Panc1 (cell line): ENCODE measurements at regions not wholly inside any gene's neighbourhood (a gene's known extent, or its start where the extent isn't known, plus 50 kb on each side); places are given as distances from the start of the nearest gene placed in this dataset.

Source experiments
- ATAC-seq: fragments of 200-7000 bp; cut with Tn5 transposase; 2 replicates; pipeline ENCODE4 v1.9.1; 2020; ENCODE audit warnings: mild to moderate bottlenecking, moderate library complexity
- BruUV-seq: library from RNA; stranded (reverse); fragments of 400-500 nt; replicated peaks from 2 replicates; lab custom pipeline; 2021; lab: Mats Ljungman, UMichigan
- CTCF ChIA-PET: fragments of 300-600 bp; sonication (Branson Sonifier 250); formaldehyde crosslinking; loops from one replicate; lab custom pipeline; 2022; ENCODE audit warnings: antibody characterized with exemption; lab: Charles Lee
- POLR2A ChIA-PET: fragments of 300-600 bp; sonication (Branson Sonifier 250); formaldehyde crosslinking; loops from one replicate; lab custom pipeline; 2022; ENCODE audit warnings: antibody characterized with exemption; lab: Charles Lee
- DNase-seq: peaks from one replicate; pipeline ENCODE4 v3.0.0-alpha.2; 2010; ENCODE audit warnings: low read depth, low spot score
- H3K27ac ChIP-seq: 2 replicates; pipeline ENCODE4 v1.5.1; 2011; ENCODE audit warnings: mild to moderate bottlenecking, low read length, inconsistent platforms
- H3K27me3 ChIP-seq: fragments of 200-500 bp; sonication (Bioruptor generic); 2 replicates; pipeline ENCODE4 v1.6.0; 2014; ENCODE audit warnings: low read length, inconsistent platforms; ENCODE audit not compliant: control insufficient read depth, insufficient read depth
- H3K36me3 ChIP-seq: fragments of 200-500 bp; sonication (Bioruptor generic); 2 replicates; pipeline ENCODE4 v1.5.1; 2014; ENCODE audit warnings: inconsistent platforms, mild to moderate bottlenecking, low read length, moderate library complexity; ENCODE audit not compliant: control insufficient read depth, insufficient read depth
- H3K4me1 ChIP-seq: 2 replicates; pipeline ENCODE4 v1.5.1; 2011; ENCODE audit warnings: inconsistent platforms, mild to moderate bottlenecking, low read length, moderate library complexity; ENCODE audit not compliant: control insufficient read depth, insufficient read depth
- H3K4me3 ChIP-seq, 2 experiments: 2 replicates each; pipeline ENCODE4 v1.5.1; 2011 to 2012; ENCODE audit warnings: low read depth in 2 of 2, low read length in 2 of 2, mild to moderate bottlenecking in 2 of 2, inconsistent platforms in 1 of 2, moderate library complexity in 1 of 2
- H3K9me3 ChIP-seq: fragments of 200-500 bp; sonication (Bioruptor generic); 2 replicates; pipeline ENCODE4 v1.5.1; 2014; ENCODE audit warnings: low read depth, mild to moderate bottlenecking, inconsistent platforms, low read length, moderate library complexity; ENCODE audit not compliant: control insufficient read depth, insufficient read depth
- CTCF ChIP-seq: fragments of 450-650 bp; IDR thresholded peaks from 2 replicates; pipeline ENCODE4 v1.5.1; 2017; ENCODE audit warnings: mild to moderate bottlenecking
- POLR2AphosphoS5 ChIP-seq: IDR thresholded peaks from 2 replicates; pipeline ENCODE4 v1.6.1; 2012; ENCODE audit warnings: mild to moderate bottlenecking, low read depth, low read length, moderate library complexity
- REST ChIP-seq, 2 experiments: IDR thresholded peaks; 2 replicates each; pipeline ENCODE4 v1.6.1; 2011 to 2012; ENCODE audit warnings: low read depth in 2 of 2, control low read depth in 1 of 2, low read length in 1 of 2, mild to moderate bottlenecking in 1 of 2, moderate library complexity in 1 of 2; ENCODE audit not compliant: insufficient read depth in 1 of 2
- SIN3A ChIP-seq: IDR thresholded peaks from 2 replicates; pipeline ENCODE4 v1.6.1; 2012; ENCODE audit warnings: low read depth, mild to moderate bottlenecking, low read length, moderate library complexity, borderline replicate concordance; ENCODE audit not compliant: insufficient read depth
- TCF7L2 ChIP-seq: IDR thresholded peaks from 2 replicates; pipeline ENCODE4 v1.6.1; 2011; ENCODE audit warnings: mild to moderate bottlenecking, low read depth, low read length, inconsistent platforms
- in situ Hi-C: cut with HindIII; loops from 2 replicates; pipeline ENCODE4 v1.10.0; 2016; ENCODE audit warnings: low sequenced_read_pairs, low pct_unique_long_range_greater_than_20kb
- intact Hi-C: fragments of 100-400 bp; cut with micrococcal nuclease; formaldehyde crosslinking; loops from one replicate; pipeline ENCODE4 v1.10.0; 2022; ENCODE audit not compliant: unreplicated experiment

- intact Hi-C loops, result no loop called here
Observed at GRCh38 chr6:164166515-164166914, 752.0 kb downstream of the QKI start.

GRCh38 chr6:164164876-164165275, 750.4 kb downstream of the QKI start:
- CTCF ChIA-PET, result no interaction called here
- DNase-seq, result no peak
- POLR2A ChIA-PET, result interaction anchor here (0.6 kb wide), 1 partner anchor 185 kb away, joined by 3 read pairs; no protein-coding TSS in a partner anchor

More at GRCh38 chr6:164166515-164166914, 752.0 kb downstream of the QKI start:
- Histone ChIP-seq H3K4me1 (no peaks in the 10 kb centered on the region), H3K9me3 (no peaks in the 10 kb centered on the region), H3K36me3 (no peaks in the 10 kb centered on the region), H3K4me3 (no peak overlapping the region), H3K27me3 (no peaks in the 10 kb centered on the region), H3K27ac (no peak overlapping the region)
- in situ Hi-C loops, result no loop called here
- TF ChIP-seq TCF7L2 (no peak), POLR2AphosphoS5 (no peak), REST (IDR thresholded peaks at IDR 0.05; ENCODE audit: insufficient read depth in 1 of 2, low read depth in 2 of 2, low read length in 1 of 2) (no peak)
- BruUV-seq, result no TSS peak
- ChIA-PET POLR2A (no interaction called here), CTCF (no interaction called here)
- ATAC-seq (no peak), DNase-seq (no peak)

More at GRCh38 chr6:164164876-164165275, 750.4 kb downstream of the QKI start:
- intact Hi-C loops (no loop called here), in situ Hi-C loops (no loop called here)
- Histone ChIP-seq H3K36me3 (no peaks in the 10 kb centered on the region), H3K9me3 (no peaks in the 10 kb centered on the region), H3K4me3 (no peak overlapping the region), H3K4me1 (no peaks in the 10 kb centered on the region), H3K27ac (no peak overlapping the region), H3K27me3 (no peaks in the 10 kb centered on the region)
- TF ChIP-seq POLR2AphosphoS5 (no peak), TCF7L2 (no peak), REST (IDR thresholded peaks at IDR 0.05; ENCODE audit: insufficient read depth in 1 of 2, low read depth in 2 of 2, low read length in 1 of 2) (no peak), SIN3A (no peak), CTCF (no peak)
- no peak for ATAC-seq
- BruUV-seq, result no TSS peak
